Coronary artery (tissue), 2 donors: ENCODE measurements at regions not wholly inside any gene's neighbourhood (a gene's known extent, or its start where the extent isn't known, plus 50 kb on each side); places are given as distances from the start of the nearest gene placed in this dataset.

Experiments used
- DNase-seq: peaks from one replicate; pipeline ENCODE4 v3.0.0-alpha.2; 2017; ENCODE audit warnings: low spot score
- H3K27ac ChIP-seq, 2 donors: fragments of 200-600 bp; sonication (generic); one replicate each; pipeline ENCODE4 v1.5.1; 2016 to 2019
- H3K4me3 ChIP-seq: fragments of 200-600 bp; sonication (generic); 2 replicates; pipeline ENCODE4 v1.5.1; 2016; ENCODE audit warnings: mild to moderate bottlenecking, moderate library complexity
- TF ChIP-seq, protein P1 (sequence below): fragments of 200-600 bp; sonication (generic); IDR thresholded peaks from one replicate; pipeline ENCODE4 v1.5.1; 2019; ENCODE audit warnings: antibody characterized with exemption

DNA sequence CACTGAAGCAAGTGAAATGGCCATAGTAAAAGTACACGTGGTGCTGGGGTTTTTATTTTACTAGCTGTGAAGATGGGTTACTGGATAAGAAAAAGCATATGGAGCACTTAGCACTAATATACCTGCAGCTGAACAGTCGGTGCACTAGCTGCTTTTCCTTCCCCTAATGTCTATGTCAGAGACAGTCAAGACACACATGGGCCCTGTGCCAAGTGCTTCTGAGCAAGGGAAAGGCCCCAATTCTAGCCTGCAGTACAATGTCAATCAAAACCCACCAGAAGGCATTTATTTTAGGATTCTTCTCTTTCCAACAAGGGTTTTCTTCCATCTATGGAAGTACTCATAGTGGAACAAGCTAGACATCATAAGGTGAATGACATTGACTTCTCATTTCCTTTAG is 716.7 kb downstream of the CCSER2 start:
- TF ChIP-seq, protein P1, sequence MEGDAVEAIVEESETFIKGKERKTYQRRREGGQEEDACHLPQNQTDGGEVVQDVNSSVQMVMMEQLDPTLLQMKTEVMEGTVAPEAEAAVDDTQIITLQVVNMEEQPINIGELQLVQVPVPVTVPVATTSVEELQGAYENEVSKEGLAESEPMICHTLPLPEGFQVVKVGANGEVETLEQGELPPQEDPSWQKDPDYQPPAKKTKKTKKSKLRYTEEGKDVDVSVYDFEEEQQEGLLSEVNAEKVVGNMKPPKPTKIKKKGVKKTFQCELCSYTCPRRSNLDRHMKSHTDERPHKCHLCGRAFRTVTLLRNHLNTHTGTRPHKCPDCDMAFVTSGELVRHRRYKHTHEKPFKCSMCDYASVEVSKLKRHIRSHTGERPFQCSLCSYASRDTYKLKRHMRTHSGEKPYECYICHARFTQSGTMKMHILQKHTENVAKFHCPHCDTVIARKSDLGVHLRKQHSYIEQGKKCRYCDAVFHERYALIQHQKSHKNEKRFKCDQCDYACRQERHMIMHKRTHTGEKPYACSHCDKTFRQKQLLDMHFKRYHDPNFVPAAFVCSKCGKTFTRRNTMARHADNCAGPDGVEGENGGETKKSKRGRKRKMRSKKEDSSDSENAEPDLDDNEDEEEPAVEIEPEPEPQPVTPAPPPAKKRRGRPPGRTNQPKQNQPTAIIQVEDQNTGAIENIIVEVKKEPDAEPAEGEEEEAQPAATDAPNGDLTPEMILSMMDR, result no peak
- no peak overlapping the region for H3K4me3 ChIP-seq
- no peak for DNase-seq
- no peak overlapping the region for H3K27ac ChIP-seq

DNA sequence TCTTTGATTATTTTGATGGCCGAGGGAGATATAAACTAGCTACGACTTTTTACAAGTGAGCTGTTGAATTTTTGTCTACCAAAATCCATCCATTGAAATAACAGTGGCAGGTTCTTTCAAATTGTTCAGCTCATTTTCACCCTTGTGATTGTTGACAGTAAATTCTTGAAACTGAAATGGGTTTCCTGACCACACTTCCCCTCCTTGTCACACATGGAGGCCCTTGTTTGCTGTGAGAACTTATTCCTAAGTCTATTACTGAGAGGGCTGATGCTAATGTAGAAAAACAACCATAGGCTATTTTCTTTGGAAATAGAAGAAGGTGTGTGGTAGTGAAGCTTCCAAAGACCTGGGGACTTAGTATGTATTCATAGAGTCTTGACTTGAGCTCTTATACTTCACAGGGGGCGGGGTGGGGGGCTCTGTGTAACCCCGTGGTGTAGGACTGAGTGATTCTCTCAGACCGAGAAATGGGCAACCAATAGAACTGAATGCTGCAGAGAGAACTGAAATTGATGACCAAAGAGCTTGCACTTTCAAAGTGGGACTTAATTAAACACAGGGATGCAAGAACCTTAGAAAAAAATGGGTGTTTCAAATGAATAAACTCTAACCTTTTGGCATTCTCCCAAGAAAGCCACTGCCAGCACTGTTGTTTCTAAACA is 718.9 kb downstream of the CCSER2 start:
- no peak for DNase-seq
- TF ChIP-seq, protein P1, result no peak
- Histone ChIP-seq H3K27ac (no peak overlapping the region), H3K4me3 (no peak overlapping the region)

DNA sequence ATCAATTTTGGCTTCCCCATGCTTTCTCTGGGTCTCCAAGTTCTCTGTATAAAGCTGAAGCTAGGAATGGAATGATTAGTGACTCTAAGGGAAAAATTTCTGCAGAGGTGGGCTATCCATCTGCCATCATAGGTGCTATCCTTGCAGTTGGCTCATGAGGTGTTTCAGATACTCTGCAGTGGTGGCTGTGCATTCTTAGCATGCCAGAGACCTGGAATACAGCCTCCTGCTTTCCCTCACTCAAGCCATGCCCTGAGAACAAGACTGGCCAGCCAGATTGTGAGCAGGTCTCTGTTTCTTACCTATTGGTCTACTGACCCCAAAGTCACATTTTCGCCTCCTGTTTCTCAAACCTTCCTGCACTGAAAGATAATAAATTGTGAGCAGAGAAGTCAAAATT is 719.6 kb downstream of the CCSER2 start:
- Histone ChIP-seq H3K27ac (no peak overlapping the region), H3K4me3 (no peak overlapping the region)
- TF ChIP-seq, protein P1, result no peak
- no peak for DNase-seq

DNA sequence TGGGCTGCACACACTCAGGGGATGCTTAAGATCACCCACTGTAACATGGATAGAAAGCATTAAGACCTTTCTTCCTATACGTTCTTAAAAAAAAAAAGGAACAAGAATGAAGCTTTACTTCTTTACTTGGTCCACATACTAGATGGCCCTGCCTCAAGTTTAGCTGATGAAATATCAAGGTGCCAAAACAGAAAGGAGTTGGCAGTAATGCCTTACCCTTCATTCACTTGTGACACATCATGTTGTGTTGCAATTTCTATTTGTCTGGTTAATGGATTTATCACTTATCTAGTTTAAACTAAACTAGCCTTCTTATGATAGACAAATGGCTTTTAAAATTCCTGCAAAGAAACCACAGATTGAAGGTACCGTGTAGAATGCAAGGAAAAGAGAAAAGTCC is 720.3 kb downstream of the CCSER2 start:
- H3K27ac ChIP-seq, result no peak overlapping the region
- no peak for DNase-seq
- TF ChIP-seq, protein P1, result no peak
- H3K4me3 ChIP-seq, result no peak overlapping the region

DNA sequence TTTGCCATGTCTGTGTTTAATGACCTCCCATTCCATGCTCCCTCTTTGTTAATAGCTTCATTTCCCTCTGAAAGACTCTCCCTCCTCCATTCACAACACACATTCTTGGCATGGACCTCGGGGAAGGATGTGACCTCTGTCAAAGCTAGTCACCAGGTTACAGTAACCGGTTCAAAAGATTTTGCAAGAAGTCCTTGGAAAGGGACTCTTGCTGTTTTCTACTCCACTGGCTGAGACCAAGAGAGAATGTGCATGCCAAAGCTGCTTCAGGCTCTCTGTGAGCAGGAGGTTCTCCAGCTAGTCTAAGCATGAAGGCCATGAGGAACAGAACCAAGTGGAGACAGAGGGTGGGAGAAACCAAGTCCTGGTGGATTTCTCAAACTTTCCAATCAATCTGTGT is 732.6 kb downstream of the CCSER2 start:
- H3K27ac ChIP-seq, result no peak overlapping the region
- TF ChIP-seq, protein P1, result no peak
- no peak overlapping the region for H3K4me3 ChIP-seq
- no peak for DNase-seq

DNA sequence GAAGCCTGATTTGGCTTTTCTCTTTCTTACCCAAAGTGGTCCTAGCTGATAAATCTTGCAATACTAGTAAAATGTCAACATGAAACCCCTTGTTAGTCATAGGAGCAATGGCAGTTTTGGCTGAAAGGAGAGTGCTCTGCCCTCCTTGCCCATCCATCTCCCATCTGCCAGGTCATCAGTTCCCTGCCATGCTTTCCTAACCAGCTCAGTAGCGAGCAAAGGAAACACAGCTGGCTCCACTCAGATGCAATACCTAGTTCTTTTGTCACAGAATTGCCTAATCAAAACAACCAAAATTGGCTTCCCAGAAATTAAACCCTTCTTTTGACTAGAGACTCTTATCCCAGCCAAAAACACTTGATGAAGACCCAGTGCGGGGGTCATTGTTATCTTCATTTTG is 733.0 kb downstream of the CCSER2 start:
- no peak for DNase-seq
- TF ChIP-seq, protein P1, result no peak
- no peak overlapping the region for H3K27ac ChIP-seq
- H3K4me3 ChIP-seq, result no peak overlapping the region

DNA sequence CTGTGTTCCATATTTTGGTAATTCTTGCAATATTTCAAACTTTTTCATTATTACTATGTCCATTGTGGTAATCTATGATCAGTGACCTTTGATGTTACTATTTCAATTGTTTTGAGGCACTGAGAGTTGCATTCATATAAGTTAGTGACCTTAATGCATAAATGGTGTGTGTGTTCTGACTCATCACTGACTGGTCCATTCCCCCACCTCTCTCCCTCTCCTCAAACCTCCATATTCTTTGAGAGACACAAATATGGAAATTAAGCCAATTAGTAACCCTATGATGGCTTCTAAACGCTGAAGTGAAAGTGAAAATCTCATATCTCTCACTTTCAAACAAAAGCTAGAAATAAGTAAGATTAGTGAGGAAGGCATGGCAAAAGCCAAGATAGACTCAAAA is 739.6 kb downstream of the CCSER2 start:
- TF ChIP-seq, protein P1, result no peak
- Histone ChIP-seq H3K27ac (no peak overlapping the region), H3K4me3 (no peak overlapping the region)
- no peak for DNase-seq
